ENCODE measurements at regions not wholly inside any gene's neighbourhood (a gene's known extent, or its start where the extent isn't known, plus 50 kb on each side); places are given as distances from the start of the nearest gene placed in this dataset.

GRCh38 chr20:52532674-52533073, 341.1 kb upstream of the ZFP64 start (continued):
- no peak for TF ChIP-seq TAF1 (IDR thresholded peaks at IDR 0.05; ENCODE audit: low read depth, low read length)
- no peak for TF ChIP-seq CBX5 (IDR thresholded peaks at IDR 0.05; ENCODE audit: low read depth, low read length)
- TF ChIP-seq EP300 (IDR thresholded peaks at IDR 0.05; ENCODE audit: borderline replicate concordance in 1 of 2, low read depth in 2 of 2, low read length in 2 of 2) = no peak
- no peak for TF ChIP-seq RNF2 (IDR thresholded peaks at IDR 0.05; ENCODE audit: borderline replicate concordance, low read depth, low read length, missing control alignments, poor library complexity, severe bottlenecking)
- no peak for TF ChIP-seq EZH2 (IDR thresholded peaks at IDR 0.05; ENCODE audit: low read depth, low read length, severe bottlenecking)
- TF ChIP-seq KDM5A (IDR thresholded peaks at IDR 0.05; ENCODE audit: low read length) = no peak

All from H1 (cell line).